ENCODE measurements at regions not wholly inside any gene's neighbourhood (a gene's known extent, or its start where the extent isn't known, plus 50 kb on each side); places are given as distances from the start of the nearest gene placed in this dataset.
A peak's percentile ranks its signal among the peaks of the same experiment; 100 is the strongest.

- ChIA-PET CTCF (no interaction called here), POLR2A (ENCODE audit: unreplicated experiment) (no interaction called here)
- Histone ChIP-seq H3K4me3 (no peak overlapping the region), H3F3A (ENCODE audit: insufficient read depth, low read depth) (0 out of 2 replicates have a peak, but pooled peaks cover 3% of the 10 kb centered on the region), H2AFZ (peak overlapping the region; percentile 67; the same call in 1 of the 2 replicates), H3K4me1 (replicated peaks; ENCODE audit: insufficient read depth) (peaks cover 12% of the 10 kb centered on the region), H3K79me2 (ENCODE audit: low read depth) (no peaks in the 10 kb centered on the region), H3K27ac (0 out of 2 replicates have a peak overlapping the region, but pooled peaks have one; percentile 4), H3K27me3 (ENCODE audit: insufficient read depth, low read depth) (no peaks in the 10 kb centered on the region), H3K36me3 (ENCODE audit: low read depth) (no peaks in the 10 kb centered on the region), H3K9me2 (ENCODE audit: insufficient read depth) (no peaks in the 10 kb centered on the region), H3K4me2 (peak overlapping the region; percentile 23), H3K9me3 (ENCODE audit: insufficient read depth, low read depth) (no peaks in the 10 kb centered on the region), H4K20me1 (ENCODE audit: insufficient read depth) (no peaks in the 10 kb centered on the region)
- peak in 1 of 2 experiments; percentile 54 for DNase-seq
- intact Hi-C loops (cut with micrococcal nuclease; ENCODE audit: unreplicated experiment): no loop called here
- no peak for TF ChIP-seq EZH2 (IDR thresholded peaks at IDR 0.05; ENCODE audit: low read depth)
- TF ChIP-seq, protein P1, sequence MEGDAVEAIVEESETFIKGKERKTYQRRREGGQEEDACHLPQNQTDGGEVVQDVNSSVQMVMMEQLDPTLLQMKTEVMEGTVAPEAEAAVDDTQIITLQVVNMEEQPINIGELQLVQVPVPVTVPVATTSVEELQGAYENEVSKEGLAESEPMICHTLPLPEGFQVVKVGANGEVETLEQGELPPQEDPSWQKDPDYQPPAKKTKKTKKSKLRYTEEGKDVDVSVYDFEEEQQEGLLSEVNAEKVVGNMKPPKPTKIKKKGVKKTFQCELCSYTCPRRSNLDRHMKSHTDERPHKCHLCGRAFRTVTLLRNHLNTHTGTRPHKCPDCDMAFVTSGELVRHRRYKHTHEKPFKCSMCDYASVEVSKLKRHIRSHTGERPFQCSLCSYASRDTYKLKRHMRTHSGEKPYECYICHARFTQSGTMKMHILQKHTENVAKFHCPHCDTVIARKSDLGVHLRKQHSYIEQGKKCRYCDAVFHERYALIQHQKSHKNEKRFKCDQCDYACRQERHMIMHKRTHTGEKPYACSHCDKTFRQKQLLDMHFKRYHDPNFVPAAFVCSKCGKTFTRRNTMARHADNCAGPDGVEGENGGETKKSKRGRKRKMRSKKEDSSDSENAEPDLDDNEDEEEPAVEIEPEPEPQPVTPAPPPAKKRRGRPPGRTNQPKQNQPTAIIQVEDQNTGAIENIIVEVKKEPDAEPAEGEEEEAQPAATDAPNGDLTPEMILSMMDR (conservative IDR thresholded peaks at IDR 0.05): no peak
- no TSS peak for BruUV-seq (replicated peaks)
These were observed 557.0 kb downstream of the TLE1 start for GRCh38 chr9:81132318-81132717.

GRCh38 chr9:81128701-81129100 lies 560.6 kb downstream of the TLE1 start:
- no TSS peak for BruUV-seq (replicated peaks)
- no peak for DNase-seq
- no peak overlapping the region for H3K4me3 ChIP-seq
- no peak overlapping the region for H2AFZ ChIP-seq
- intact Hi-C loops (cut with micrococcal nuclease; ENCODE audit: unreplicated experiment): no loop called here
- no peaks in the 10 kb centered on the region for H3K79me2 ChIP-seq (ENCODE audit: low read depth)
- CTCF ChIA-PET: no interaction called here
- no peak overlapping the region for H3K27ac ChIP-seq
- no peaks in the 10 kb centered on the region for H3K9me2 ChIP-seq (ENCODE audit: insufficient read depth)
- 0 out of 2 replicates have a peak, but pooled peaks cover 3% of the 10 kb centered on the region for H3K36me3 ChIP-seq (ENCODE audit: low read depth)
- H4K20me1 ChIP-seq (ENCODE audit: insufficient read depth): no peaks in the 10 kb centered on the region
- H3K4me2 ChIP-seq: no peak overlapping the region
- no peaks in the 10 kb centered on the region for H3K27me3 ChIP-seq (ENCODE audit: insufficient read depth, low read depth)
- peaks cover 38% of the 10 kb centered on the region for H3K4me1 ChIP-seq (replicated peaks; ENCODE audit: insufficient read depth)
- peaks cover 14% of the 10 kb centered on the region; the same call in 1 of the 2 replicates for H3K9me3 ChIP-seq (ENCODE audit: insufficient read depth, low read depth)
- peaks cover 23% of the 10 kb centered on the region for H3F3A ChIP-seq (ENCODE audit: insufficient read depth, low read depth)
- POLR2A ChIA-PET (ENCODE audit: unreplicated experiment): no interaction called here
- TF ChIP-seq, protein P1 (conservative IDR thresholded peaks at IDR 0.05): no peak
- TF ChIP-seq EZH2 (IDR thresholded peaks at IDR 0.05; ENCODE audit: low read depth): no peak

GRCh38 chr9:81125446-81126092 lies 563.8 kb downstream of the TLE1 start:
- DNase-seq: peak in 1 of 2 experiments; percentile 96
- Histone ChIP-seq H4K20me1 (ENCODE audit: insufficient read depth) (no peaks in the 10 kb centered on the region), H3K79me2 (ENCODE audit: low read depth) (no peaks in the 10 kb centered on the region), H3K27me3 (ENCODE audit: insufficient read depth, low read depth) (no peaks in the 10 kb centered on the region), H3K9me2 (ENCODE audit: insufficient read depth) (no peaks in the 10 kb centered on the region), H2AFZ (peak overlapping the region; percentile 53), H3K4me1 (replicated peaks; ENCODE audit: insufficient read depth) (peaks cover 27% of the 10 kb centered on the region), H3K4me2 (peak overlapping the region; percentile 39), H3K9me3 (ENCODE audit: insufficient read depth, low read depth) (peaks cover 29% of the 10 kb centered on the region; the same call in 1 of the 2 replicates), H3F3A (ENCODE audit: insufficient read depth, low read depth) (peaks cover 20% of the 10 kb centered on the region), H3K27ac (peak overlapping the region; percentile 88), H3K4me3 (no peak overlapping the region), H3K36me3 (ENCODE audit: low read depth) (0 out of 2 replicates have a peak, but pooled peaks cover 3% of the 10 kb centered on the region)
- intact Hi-C loops (cut with micrococcal nuclease; ENCODE audit: unreplicated experiment): no loop called here
- ChIA-PET CTCF (no interaction called here), POLR2A (ENCODE audit: unreplicated experiment) (no interaction called here)
- TF ChIP-seq EZH2 (IDR thresholded peaks at IDR 0.05; ENCODE audit: low read depth): no peak
- TF ChIP-seq, protein P1 (conservative IDR thresholded peaks at IDR 0.05): no peak
- no TSS peak for BruUV-seq (replicated peaks)
